Osteoblast (primary cell): ENCODE measurements at regions not wholly inside any gene's neighbourhood (a gene's known extent, or its start where the extent isn't known, plus 50 kb on each side); places are given as distances from the start of the nearest gene placed in this dataset.

Source experiments
- DNase-seq: peaks from one replicate; pipeline ENCODE4 v3.0.0; 2011; ENCODE audit warnings: low spot score, mixed read lengths; ENCODE audit not compliant: insufficient read length; ENCODE audit errors: missing footprints
- H2AFZ ChIP-seq: 2 replicates; pipeline ENCODE4 v1.6.0; 2011; ENCODE audit warnings: mild to moderate bottlenecking, low read length
- H3K27ac ChIP-seq: 2 replicates; pipeline ENCODE4 v1.5.1; 2011; ENCODE audit warnings: mild to moderate bottlenecking, low read depth, low read length, moderate library complexity
- H3K27me3 ChIP-seq: 2 replicates; pipeline ENCODE4 v1.6.0; 2012; ENCODE audit warnings: mild to moderate bottlenecking, control low read depth, inconsistent platforms, low read length, moderate library complexity; ENCODE audit not compliant: insufficient read depth
- H3K36me3 ChIP-seq: 2 replicates; pipeline ENCODE4 v1.5.1; 2011; ENCODE audit warnings: mild to moderate bottlenecking, low read length, control low read depth, moderate library complexity; ENCODE audit not compliant: insufficient read depth
- H3K4me1 ChIP-seq: 2 replicates; pipeline ENCODE4 v1.5.1; 2011; ENCODE audit warnings: mild to moderate bottlenecking, low read length, control low read depth, moderate library complexity; ENCODE audit not compliant: insufficient read depth
- H3K4me2 ChIP-seq: 2 replicates; pipeline ENCODE4 v1.6.0; 2011; ENCODE audit warnings: mild to moderate bottlenecking, low read length; ENCODE audit not compliant: insufficient read depth
- H3K4me3 ChIP-seq: fragments of 200-600 bp; sonication (generic); 3 replicates; pipeline ENCODE4 v1.5.1; 2012; ENCODE audit warnings: mild to moderate bottlenecking, low read length, inconsistent platforms; ENCODE audit not compliant: insufficient read depth
- H3K79me2 ChIP-seq: 2 replicates; pipeline ENCODE4 v1.6.0; 2012; ENCODE audit warnings: mild to moderate bottlenecking, low read length, control low read depth, inconsistent platforms; ENCODE audit not compliant: insufficient read depth
- H3K9me3 ChIP-seq: 2 replicates; pipeline ENCODE4 v1.5.1; 2011; ENCODE audit warnings: low read depth, low read length, control low read depth
- H4K20me1 ChIP-seq: 2 replicates; pipeline ENCODE4 v1.6.0; 2012; ENCODE audit warnings: mild to moderate bottlenecking, low read length, control low read depth; ENCODE audit not compliant: insufficient read depth
- CTCF ChIP-seq: IDR thresholded peaks from 2 replicates; pipeline ENCODE4 v1.5.1; 2011; ENCODE audit warnings: mild to moderate bottlenecking, low read depth, low read length, moderate library complexity; ENCODE audit errors: extremely low read depth

- H3K27me3 ChIP-seq, result peaks cover 2% of the 10 kb centered on the region
- no peaks in the 10 kb centered on the region for H4K20me1 ChIP-seq
- peaks cover 18% of the 10 kb centered on the region for H3K4me1 ChIP-seq
- no peak overlapping the region for H3K4me2 ChIP-seq
- no peaks in the 10 kb centered on the region for H3K9me3 ChIP-seq
- DNase-seq, result no peak
- TF ChIP-seq CTCF, result no peak
- H2AFZ ChIP-seq, result no peak overlapping the region
- no peak overlapping the region for H3K27ac ChIP-seq
- H3K79me2 ChIP-seq, result no peaks in the 10 kb centered on the region
- H3K36me3 ChIP-seq, result no peaks in the 10 kb centered on the region
- no peak overlapping the region for H3K4me3 ChIP-seq
Observed at GRCh38 chr22:27312966-27313855, 488.3 kb downstream of the MN1 start.

- DNase-seq, result no peak
- TF ChIP-seq CTCF, result no peak
- Histone ChIP-seq H3K4me3 (no peak overlapping the region), H3K4me1 (peaks cover 19% of the 10 kb centered on the region), H3K36me3 (no peaks in the 10 kb centered on the region), H3K79me2 (no peaks in the 10 kb centered on the region), H3K9me3 (no peaks in the 10 kb centered on the region), H3K27ac (no peak overlapping the region), H2AFZ (no peak overlapping the region), H3K27me3 (peaks cover 2% of the 10 kb centered on the region), H4K20me1 (no peaks in the 10 kb centered on the region), H3K4me2 (no peak overlapping the region)
Observed at GRCh38 chr22:27314276-27314807, 487.2 kb downstream of the MN1 start.

- no peaks in the 10 kb centered on the region for H4K20me1 ChIP-seq
- no peaks in the 10 kb centered on the region for H3K79me2 ChIP-seq
- no peak overlapping the region for H3K27ac ChIP-seq
- no peak overlapping the region for H2AFZ ChIP-seq
- H3K36me3 ChIP-seq, result no peaks in the 10 kb centered on the region
- no peak for TF ChIP-seq CTCF
- no peak overlapping the region for H3K4me2 ChIP-seq
- peaks cover 19% of the 10 kb centered on the region for H3K4me1 ChIP-seq
- no peaks in the 10 kb centered on the region for H3K9me3 ChIP-seq
- peaks cover 5% of the 10 kb centered on the region for H3K27me3 ChIP-seq
- no peak for DNase-seq
- H3K4me3 ChIP-seq, result no peak overlapping the region
Observed at GRCh38 chr22:27315833-27316232, 485.7 kb downstream of the MN1 start.

GRCh38 chr22:27317096-27317495, 484.5 kb downstream of the MN1 start:
- no peak overlapping the region for H3K4me3 ChIP-seq
- H3K4me1 ChIP-seq, result peaks cover 17% of the 10 kb centered on the region
- no peak overlapping the region for H3K27ac ChIP-seq
- H3K36me3 ChIP-seq, result no peaks in the 10 kb centered on the region
- peak; percentile 30 for TF ChIP-seq CTCF
- no peaks in the 10 kb centered on the region for H3K79me2 ChIP-seq
- H4K20me1 ChIP-seq, result no peaks in the 10 kb centered on the region
- no peak for DNase-seq
- H3K27me3 ChIP-seq, result peaks cover 13% of the 10 kb centered on the region
- no peaks in the 10 kb centered on the region for H3K9me3 ChIP-seq
- H2AFZ ChIP-seq, result no peak overlapping the region
- no peak overlapping the region for H3K4me2 ChIP-seq
